Activated CD8-positive, alpha-beta memory T cell treated with anti-CD3 and anti-CD28 coated beads for 48 hours (primary cell): ENCODE measurements at regions not wholly inside any gene's neighbourhood (a gene's known extent, or its start where the extent isn't known, plus 50 kb on each side); places are given as distances from the start of the nearest gene placed in this dataset.

Experiments used
- DNase-seq, 3 experiments: peaks; one replicate each; pipeline ENCODE4 v3.0.0-alpha.2; 2020; ENCODE audit warnings: low read depth in 2 of 3, low spot score in 2 of 3

DNA sequence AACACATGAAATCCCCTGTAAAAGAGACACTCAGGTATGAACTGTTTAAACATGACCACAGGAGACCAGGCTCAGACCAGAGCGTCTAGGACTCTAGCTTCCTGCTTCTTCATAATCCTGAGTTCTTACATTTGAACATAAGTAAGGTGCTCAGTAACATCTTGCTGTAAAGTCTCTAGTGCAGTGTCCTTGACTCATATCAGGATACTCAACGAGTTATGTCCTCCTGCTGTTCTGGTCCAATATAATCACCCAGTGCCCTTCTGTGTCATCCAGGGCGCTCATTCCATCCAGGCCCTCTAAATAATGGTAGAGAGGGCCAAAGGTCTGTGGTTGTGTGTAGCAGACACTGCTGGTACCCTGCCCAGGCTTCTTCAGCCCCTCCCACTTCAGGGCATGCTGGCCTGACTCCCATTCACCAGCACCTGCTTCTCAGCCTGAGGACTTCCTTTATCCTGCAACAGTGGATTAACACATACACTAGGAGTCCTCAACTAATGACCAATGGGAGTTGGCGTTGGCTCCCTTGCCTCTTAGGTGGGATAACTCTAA lies 66.8 kb upstream of the MOCS1 start:
- no peak for DNase-seq

GRCh38 chr6:39999006-39999867 lies 65.0 kb upstream of the MOCS1 start:
- DNase-seq = no peak

DNA sequence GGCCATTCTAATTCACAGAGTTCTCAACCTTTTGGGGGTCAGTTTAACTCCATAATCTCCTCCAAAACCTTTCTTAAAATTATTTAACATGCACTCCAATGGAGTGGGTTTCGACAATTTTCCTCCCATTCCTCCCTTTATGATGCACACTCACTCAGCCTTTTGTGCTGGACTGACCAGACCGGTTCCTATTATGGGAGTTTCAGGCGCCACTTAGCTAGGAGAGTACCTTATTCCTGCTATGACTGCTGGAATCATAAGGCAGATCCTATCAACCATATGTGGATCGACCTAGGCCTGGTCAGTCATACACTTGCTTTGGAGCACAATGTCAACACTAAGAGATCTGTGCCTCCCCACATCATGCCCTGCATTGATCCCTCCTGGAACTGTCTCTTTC lies 63.9 kb upstream of the MOCS1 start:
- no peak for DNase-seq

- no peak for DNase-seq
Observed at GRCh38 chr6:39997101-39997635, 62.9 kb upstream of the MOCS1 start.

- no peak for DNase-seq
Observed at GRCh38 chr6:39995633-39996032, 61.4 kb upstream of the MOCS1 start.

GRCh38 chr6:39992861-39993622 lies 58.8 kb upstream of the MOCS1 start:
- DNase-seq = no peak
